ENCODE measurements at regions not wholly inside any gene's neighbourhood (a gene's known extent, or its start where the extent isn't known, plus 50 kb on each side); places are given as distances from the start of the nearest gene placed in this dataset.
"Not testable (repeated sequence)": the region's sequence is repeated elsewhere in the genome, so short reads cannot be mapped to it uniquely, and the experiment has no call there.

- DNase-seq (ENCODE audit: low spot score) = no peak
- intact Hi-C loops (cut with DNase I) = no loop called here
Measured at GRCh38 chr2:173684896-173685459, 280.2 kb downstream of the SP3 start.

- no peak for DNase-seq (ENCODE audit: low spot score)
- intact Hi-C loops (cut with DNase I) = no loop called here
Measured at GRCh38 chr2:173690349-173690748, 274.8 kb downstream of the SP3 start.

- intact Hi-C loops (cut with DNase I) = no loop called here
- DNase-seq (ENCODE audit: low spot score) = no peak
Measured at GRCh38 chr2:173692068-173692467, 273.1 kb downstream of the SP3 start.

- intact Hi-C loops (cut with DNase I) = no loop called here
Measured at GRCh38 chr2:173693044-173693589, 272.1 kb downstream of the SP3 start.

GRCh38 chr2:173696274-173696673 lies 268.9 kb downstream of the SP3 start:
- DNase-seq (ENCODE audit: low spot score) = no peak
- intact Hi-C loops (cut with DNase I) = no loop called here

More at GRCh38 chr2:173693044-173693589, 272.1 kb downstream of the SP3 start:
- no peak for DNase-seq (ENCODE audit: low spot score)

- DNase-seq (ENCODE audit: low spot score) = no peak
- intact Hi-C loops (cut with DNase I) = no loop called here
Measured at GRCh38 chr2:173697929-173698328, 267.2 kb downstream of the SP3 start.

GRCh38 chr2:173705656-173706055 lies 259.5 kb downstream of the SP3 start:
- intact Hi-C loops (cut with DNase I) = no loop called here

GRCh38 chr2:173706936-173707335 lies 258.2 kb downstream of the SP3 start:
- DNase-seq (ENCODE audit: low spot score) = no peak
- intact Hi-C loops (cut with DNase I) = no loop called here

More at GRCh38 chr2:173705656-173706055, 259.5 kb downstream of the SP3 start:
- no peak for DNase-seq (ENCODE audit: low spot score)

GRCh38 chr2:173708806-173709205 lies 256.4 kb downstream of the SP3 start:
- intact Hi-C loops (cut with DNase I) = no loop called here
- no peak for DNase-seq (ENCODE audit: low spot score)

GRCh38 chr2:173711816-173712215 lies 253.4 kb downstream of the SP3 start:
- no peak for DNase-seq (ENCODE audit: low spot score)
- intact Hi-C loops (cut with DNase I) = no loop called here

GRCh38 chr2:173713904-173714555 lies 251.1 kb downstream of the SP3 start:
- no peak for DNase-seq (ENCODE audit: low spot score)
- intact Hi-C loops (cut with DNase I) = no loop called here

GRCh38 chr2:173715441-173715840 lies 249.7 kb downstream of the SP3 start:
- no peak for DNase-seq (ENCODE audit: low spot score)
- intact Hi-C loops (cut with DNase I) = no loop called here

- intact Hi-C loops (cut with DNase I) = no loop called here
- no peak for DNase-seq (ENCODE audit: low spot score)
Measured at GRCh38 chr2:173716458-173717052, 248.6 kb downstream of the SP3 start.

GRCh38 chr2:173719471-173719870 lies 245.7 kb downstream of the SP3 start:
- no peak for DNase-seq (ENCODE audit: low spot score)

GRCh38 chr2:173720306-173720705 lies 244.9 kb downstream of the SP3 start:
- intact Hi-C loops (cut with DNase I) = no loop called here
- no peak for DNase-seq (ENCODE audit: low spot score)

More at GRCh38 chr2:173719471-173719870, 245.7 kb downstream of the SP3 start:
- intact Hi-C loops (cut with DNase I) = no loop called here

GRCh38 chr2:173734797-173735196 lies 230.4 kb downstream of the SP3 start:
- intact Hi-C loops (cut with DNase I) = no loop called here
- DNase-seq (ENCODE audit: low spot score) = no peak

GRCh38 chr2:173737954-173738575 lies 227.1 kb downstream of the SP3 start:
- DNase-seq (ENCODE audit: low spot score); intact Hi-C loops (cut with DNase I): not testable (repeated sequence)

GRCh38 chr2:173739006-173739405 lies 226.2 kb downstream of the SP3 start:
- intact Hi-C loops (cut with DNase I) = no loop called here
- DNase-seq (ENCODE audit: low spot score) = no peak

GRCh38 chr2:173740639-173741038 lies 224.5 kb downstream of the SP3 start:
- intact Hi-C loops (cut with DNase I) = no loop called here
- DNase-seq (ENCODE audit: low spot score) = no peak

GRCh38 chr2:173741759-173742158 lies 223.4 kb downstream of the SP3 start:
- DNase-seq (ENCODE audit: low spot score) = no peak
- intact Hi-C loops (cut with DNase I) = no loop called here
